IMR-90 (cell line): ENCODE measurements at regions not wholly inside any gene's neighbourhood (a gene's known extent, or its start where the extent isn't known, plus 50 kb on each side); places are given as distances from the start of the nearest gene placed in this dataset.
A peak's percentile ranks its signal among the peaks of the same experiment; 100 is the strongest.

ENCODE experiments used
- ATAC-seq: fragments of 200-7000 bp; cut with Tn5 transposase; 2 replicates; pipeline ENCODE4 v1.9.1; 2020; ENCODE audit warnings: low read depth, mild to moderate bottlenecking, moderate library complexity
- BruUV-seq: library from RNA; stranded (reverse); fragments of 400-500 nt; replicated peaks from 2 replicates; lab custom pipeline; 2021; lab: Mats Ljungman, UMichigan
- CTCF ChIA-PET: fragments of 300-600 bp; formaldehyde crosslinking; extraction: SDS; loops from one replicate; lab custom pipeline; 2021; ENCODE audit warnings: antibody characterized with exemption; lab: Yijun Ruan, JAX
- POLR2A ChIA-PET: fragments of 300-600 bp; sonication (Branson Sonifier 250); formaldehyde crosslinking; loops from one replicate; lab custom pipeline; 2022; ENCODE audit warnings: antibody characterized with exemption; ENCODE audit not compliant: unreplicated experiment; lab: Charles Lee
- DNase-seq: peaks from one replicate; pipeline ENCODE4 v3.0.0; 2013
- H2AFZ ChIP-seq: replicated peaks from 2 replicates; pipeline ENCODE3; 2013; ENCODE audit warnings: low read length, mild to moderate bottlenecking; ENCODE audit not compliant: poor library complexity
- H2AK5ac ChIP-seq: 2 replicates; pipeline ENCODE4 v1.6.1; 2013; ENCODE audit warnings: low read depth, low read length, inconsistent platforms
- H2AK9ac ChIP-seq: replicated peaks from 2 replicates; pipeline ENCODE3; 2013; ENCODE audit warnings: mild to moderate bottlenecking, low read depth, low read length, moderate library complexity; ENCODE audit not compliant: poor library complexity
- H2BK120ac ChIP-seq: 2 replicates; pipeline ENCODE4 v1.6.1; 2013; ENCODE audit warnings: low read depth, low read length, inconsistent platforms
- H2BK15ac ChIP-seq: 3 replicates; pipeline ENCODE4 v1.6.1; 2013; ENCODE audit warnings: low read depth, low read length, inconsistent platforms
- H2BK20ac ChIP-seq: 2 replicates; pipeline ENCODE4 v1.6.1; 2013; ENCODE audit warnings: low read depth, mild to moderate bottlenecking, inconsistent platforms, low read length, moderate library complexity
- H2BK5ac ChIP-seq: 2 replicates; pipeline ENCODE4 v1.6.1; 2013; ENCODE audit warnings: mild to moderate bottlenecking, low read depth, low read length, inconsistent platforms; ENCODE audit not compliant: poor library complexity, severe bottlenecking
- H3K14ac ChIP-seq: replicated peaks from 2 replicates; pipeline ENCODE4 v1.6.1; 2013; ENCODE audit warnings: low read depth, low read length, inconsistent platforms
- H3K18ac ChIP-seq: 2 replicates; pipeline ENCODE4 v1.6.1; 2013; ENCODE audit warnings: low read depth, low read length, control low read depth
- H3K23ac ChIP-seq: 2 replicates; pipeline ENCODE4 v1.6.1; 2013; ENCODE audit warnings: low read depth, low read length, inconsistent platforms
- H3K27ac ChIP-seq: 2 replicates; pipeline ENCODE4 v1.5.1; 2013; ENCODE audit warnings: mild to moderate bottlenecking, control low read depth, low read length; ENCODE audit not compliant: insufficient read depth
- H3K27me3 ChIP-seq: 2 replicates; pipeline ENCODE4 v1.6.1; 2013; ENCODE audit warnings: low read length; ENCODE audit not compliant: control insufficient read depth, insufficient read depth
- H3K36me3 ChIP-seq: 2 replicates; pipeline ENCODE4 v1.6.1; 2013; ENCODE audit warnings: low read length, mixed read lengths; ENCODE audit not compliant: control insufficient read depth, insufficient read depth
- H3K4ac ChIP-seq: 2 replicates; pipeline ENCODE4 v1.6.1; 2013; ENCODE audit warnings: low read depth, low read length, inconsistent platforms
- H3K4me1 ChIP-seq: 2 replicates; pipeline ENCODE4 v1.6.1; 2013; ENCODE audit warnings: low read length, mixed read lengths; ENCODE audit not compliant: control insufficient read depth, insufficient read depth
- H3K4me2 ChIP-seq: 2 replicates; pipeline ENCODE4 v1.6.1; 2013; ENCODE audit warnings: low read depth, mild to moderate bottlenecking, control low read depth, low read length, moderate library complexity
- H3K4me3 ChIP-seq: 2 replicates; pipeline ENCODE4 v1.5.1; 2013; ENCODE audit warnings: low read depth, mild to moderate bottlenecking, control low read depth, low read length, moderate library complexity; ENCODE audit not compliant: insufficient read depth
- H3K56ac ChIP-seq: 2 replicates; pipeline ENCODE4 v1.6.1; 2013; ENCODE audit warnings: low read length, inconsistent platforms; ENCODE audit not compliant: insufficient read depth; ENCODE audit errors: extremely low read depth
- H3K79me1 ChIP-seq, 2 experiments: 2 replicates each; pipeline ENCODE4 v1.6.1; 2013; ENCODE audit warnings: low read length in 2 of 2, inconsistent platforms in 1 of 2, low read depth in 1 of 2
- H3K9ac ChIP-seq: 2 replicates; pipeline ENCODE4 v1.6.1; 2013; ENCODE audit warnings: low read depth, low read length, control low read depth
- H3K9me1 ChIP-seq: 2 replicates; pipeline ENCODE4 v1.6.1; 2013; ENCODE audit warnings: low read length, inconsistent platforms; ENCODE audit not compliant: insufficient read depth
- H3K9me3 ChIP-seq: 2 replicates; pipeline ENCODE4 v1.6.1; 2013; ENCODE audit warnings: low read length; ENCODE audit not compliant: control insufficient read depth, insufficient read depth
- H4K20me1 ChIP-seq: 2 replicates; pipeline ENCODE4 v1.6.1; 2013; ENCODE audit warnings: low read length, inconsistent platforms; ENCODE audit not compliant: insufficient read depth
- H4K5ac ChIP-seq: 2 replicates; pipeline ENCODE4 v1.6.1; 2013; ENCODE audit warnings: mild to moderate bottlenecking, low read depth, low read length, control low read depth
- H4K8ac ChIP-seq, 2 experiments: 2 replicates each; pipeline ENCODE4 v1.6.1; 2013; ENCODE audit warnings: low read depth in 2 of 2, low read length in 2 of 2, control low read depth in 1 of 2, inconsistent platforms in 1 of 2
- H4K91ac ChIP-seq: 2 replicates; pipeline ENCODE4 v1.6.1; 2013; ENCODE audit warnings: low read depth, low read length, inconsistent platforms; ENCODE audit not compliant: insufficient read depth
- CEBPB ChIP-seq: IDR thresholded peaks from 2 replicates; pipeline ENCODE4 v1.6.1; 2012; ENCODE audit warnings: low read depth, low read length, improper control_type of control experiment
- CTCF ChIP-seq: conservative IDR thresholded peaks from 2 replicates; pipeline ENCODE4 v1.5.1; 2012; ENCODE audit warnings: mild to moderate bottlenecking, low read depth, low read length, improper control_type of control experiment
- ELK1 ChIP-seq: fragments of 150-350 bp; IDR thresholded peaks from 2 replicates; pipeline ENCODE4 v1.6.1; 2016; ENCODE audit warnings: low read depth, mild to moderate bottlenecking, low read length, moderate library complexity, borderline replicate concordance
- FOS ChIP-seq: fragments of 150-350 bp; IDR thresholded peaks from 2 replicates; pipeline ENCODE4 v1.6.1; 2016; ENCODE audit warnings: low read depth, low read length
- MAZ ChIP-seq: IDR thresholded peaks from 2 replicates; pipeline ENCODE4 v1.6.1; 2012; ENCODE audit warnings: low read depth, mild to moderate bottlenecking, low read length, improper control_type of control experiment, moderate library complexity, borderline replicate concordance
- RAD21 ChIP-seq: IDR thresholded peaks from 2 replicates; pipeline ENCODE4 v1.6.1; 2012; ENCODE audit warnings: low read length, improper control_type of control experiment
- WGBS, 2 experiments: methylation state at CpG; one replicate each; pipeline versions ENCODE4 v1.1.5 to v1.1.7; 2013; ENCODE audit warnings: missing lambda C conversion rate in 2 of 2; ENCODE audit not compliant: insufficient read length in 1 of 2; ENCODE audit errors: extremely low coverage in 2 of 2; 5-methylcytosine and 5-hydroxymethylcytosine counted together
- dilution Hi-C: fragments of 300-500 bp; cut with HindIII; formaldehyde crosslinking; loops from one replicate; pipeline ENCODE4 v1.14.3; 2018; ENCODE audit warnings: low sequenced_read_pairs; ENCODE audit not compliant: unreplicated experiment
- in situ Hi-C: fragments of 300-500 bp; cut with MboI; formaldehyde crosslinking; loops from 3 replicates; pipeline ENCODE4 v1.14.3; 2019; ENCODE audit warnings: low sequenced_read_pairs, inconsistent platforms, mixed read lengths
- intact Hi-C: fragments of 100-400 bp; cut with micrococcal nuclease; formaldehyde crosslinking; loops from 2 replicates; pipeline ENCODE4 v1.10.0; 2022

GRCh38 chr3:64454179-64454578 is 228.9 kb upstream of the PRICKLE2 start:
- POLR2A ChIA-PET = no interaction called here
- no peak overlapping the region for H3K4ac ChIP-seq
- H4K20me1 ChIP-seq = no peaks in the 10 kb centered on the region
- no peak overlapping the region for H3K56ac ChIP-seq
- H2BK5ac ChIP-seq = no peak overlapping the region
- peak overlapping the region; percentile 73 for H2AFZ ChIP-seq
- H3K23ac ChIP-seq = no peak overlapping the region
- TF ChIP-seq CEBPB (peak; percentile 69), MAZ (peak; percentile 93), FOS (no peak; the same call in 1 of the 2 replicates), CTCF (no peak), ELK1 (no peak), RAD21 (no peak)
- no peak overlapping the region for H2AK5ac ChIP-seq
- no TSS peak for BruUV-seq
- no peak overlapping the region for H3K4me3 ChIP-seq
- dilution Hi-C loops = loop anchor here (25.0 kb wide), 1 partner anchor 417 kb away; no protein-coding TSS in a partner anchor
- CTCF ChIA-PET = no interaction called here
- no peak overlapping the region for H2BK20ac ChIP-seq
- H3K4me2 ChIP-seq = no peak overlapping the region
- H2BK120ac ChIP-seq = no peak overlapping the region
- no peak overlapping the region for H4K5ac ChIP-seq
- H3K4me1 ChIP-seq = peaks cover 1% of the 10 kb centered on the region
- no peaks in the 10 kb centered on the region; a peak in 1 of 4 replicates for H3K79me1 ChIP-seq
- no peak overlapping the region for H4K91ac ChIP-seq
- DNase-seq (peak; percentile 85), ATAC-seq (peak; percentile 86)
- H3K14ac ChIP-seq = no peak overlapping the region
- no CpG with 5 or more reads among the region's 3 CpGs for WGBS, 2 experiments
- intact Hi-C loops = no loop called here
- no peak overlapping the region for H3K18ac ChIP-seq
- no peak overlapping the region for H2AK9ac ChIP-seq
- no peak overlapping the region for H3K27ac ChIP-seq
- in situ Hi-C loops = no loop called here
- 0 out of 2 replicates have a peak, but pooled peaks cover 2% of the 10 kb centered on the region for H3K9me1 ChIP-seq
- no peak overlapping the region for H2BK15ac ChIP-seq
- H4K8ac ChIP-seq = peak overlapping the region in 1 of 2 experiments; percentile 48; a peak in 1 of 4 replicates
- H3K36me3 ChIP-seq = no peaks in the 10 kb centered on the region
- H3K27me3 ChIP-seq = no peaks in the 10 kb centered on the region
- no peaks in the 10 kb centered on the region for H3K9me3 ChIP-seq
- no peak overlapping the region for H3K9ac ChIP-seq
